HG03159 (cell line): ENCODE measurements at regions not wholly inside any gene's neighbourhood (a gene's known extent, or its start where the extent isn't known, plus 50 kb on each side); places are given as distances from the start of the nearest gene placed in this dataset.
"Not testable (repeated sequence)": the region's sequence is repeated elsewhere in the genome, so short reads cannot be mapped to it uniquely, and the experiment has no call there.

ENCODE experiments used
- ATAC-seq: cut with Tn5 transposase; IDR thresholded peaks from one replicate; pipeline ENCODE4 v1.9.1; 2021; ENCODE audit warnings: mild to moderate bottlenecking, moderate library complexity; ENCODE audit not compliant: unreplicated experiment

- ATAC-seq: no peak
These were observed 79.8 kb upstream of the FLT1 start for GRCh38 chr13:28574617-28575142.

GRCh38 chr13:28573595-28574373 is 78.9 kb upstream of the FLT1 start:
- no peak for ATAC-seq

DNA sequence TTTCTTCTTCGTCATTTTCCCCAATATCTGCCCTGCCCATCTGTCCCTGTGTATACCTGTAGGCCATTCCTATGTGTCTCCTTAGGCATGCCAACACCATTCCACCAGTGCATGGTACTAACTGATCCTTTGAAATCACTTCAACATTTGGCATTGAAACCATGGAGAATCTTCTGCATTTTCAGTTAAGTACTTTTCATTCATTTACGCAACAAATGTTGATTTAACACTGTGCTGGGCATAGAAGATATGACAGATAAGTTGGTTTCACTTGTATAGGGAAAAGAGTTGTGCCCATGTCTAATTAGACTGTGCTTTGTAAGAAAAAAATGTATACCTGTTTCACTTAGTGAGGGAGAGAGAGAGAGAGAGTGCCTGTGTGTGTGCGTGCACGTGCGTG is 77.9 kb upstream of the FLT1 start:
- no peak for ATAC-seq

GRCh38 chr13:28570356-28570755 is 75.4 kb upstream of the FLT1 start:
- not testable (repeated sequence) for ATAC-seq

DNA sequence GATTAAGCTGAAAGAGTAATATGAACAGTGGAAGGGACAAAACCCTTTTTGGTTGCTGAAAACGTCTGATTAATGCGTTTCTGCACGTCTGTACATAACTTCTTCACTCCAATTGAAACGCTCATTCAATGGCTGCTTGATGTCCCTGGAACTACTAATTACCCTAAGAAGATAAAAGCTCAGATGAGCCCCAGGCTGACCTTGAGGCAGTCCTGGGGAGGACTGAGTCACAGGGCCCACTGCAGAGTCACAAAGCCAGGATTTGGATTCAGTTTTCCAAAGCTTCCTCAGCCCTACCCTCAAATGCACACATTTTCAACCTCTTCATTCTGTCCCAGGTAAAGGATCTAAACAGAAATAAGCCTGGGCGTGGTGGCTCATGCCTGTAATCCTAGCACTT is 75.0 kb upstream of the FLT1 start:
- ATAC-seq: no peak

DNA sequence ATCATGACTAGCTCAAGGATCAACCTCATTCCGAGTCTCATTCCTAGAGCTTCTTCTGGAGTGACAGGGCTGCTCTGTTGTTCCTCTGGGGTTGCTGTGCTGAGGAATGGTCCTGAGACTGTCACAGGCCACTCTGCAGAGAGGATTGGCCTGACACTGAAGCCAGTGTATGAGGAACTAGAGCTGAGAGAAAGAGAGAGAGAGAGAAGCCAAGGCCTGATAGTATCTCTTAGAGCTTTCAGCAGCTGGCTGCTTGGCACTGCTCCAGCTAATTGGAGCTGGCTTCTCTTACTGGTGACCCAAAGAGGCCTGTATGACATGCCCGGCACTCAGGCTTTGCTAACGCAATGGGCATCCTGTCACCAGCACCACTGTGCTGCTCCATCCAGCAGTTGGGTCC is 73.4 kb upstream of the FLT1 start:
- peak; percentile 77 for ATAC-seq

GRCh38 chr13:28566891-28567290 is 72.0 kb upstream of the FLT1 start:
- ATAC-seq: no peak

GRCh38 chr13:28566283-28566682 is 71.4 kb upstream of the FLT1 start:
- ATAC-seq: no peak

- no peak for ATAC-seq
These were observed 69.1 kb upstream of the FLT1 start for GRCh38 chr13:28564030-28564429.

- no peak for ATAC-seq
These were observed 68.7 kb upstream of the FLT1 start for GRCh38 chr13:28563609-28564008.

DNA sequence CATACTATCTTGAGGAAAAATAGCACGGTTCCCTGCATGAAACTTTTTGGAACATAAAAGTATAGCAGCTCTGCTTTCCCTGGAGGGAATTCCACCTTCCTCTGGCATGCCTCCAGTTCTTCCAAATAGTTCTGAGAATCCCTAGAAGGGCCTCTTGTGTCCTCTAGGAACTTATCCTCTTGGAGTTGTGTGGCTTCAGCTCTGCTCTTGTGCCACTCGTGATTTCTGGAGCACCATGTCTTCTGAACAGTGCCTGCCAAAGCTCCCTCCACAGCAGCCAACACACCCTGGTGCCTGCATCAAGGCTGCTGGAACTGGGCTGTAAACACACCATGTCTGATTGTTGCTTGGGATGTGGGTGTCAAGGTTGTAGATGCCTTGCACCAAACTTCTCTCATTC is 65.7 kb upstream of the FLT1 start:
- ATAC-seq: no peak

DNA sequence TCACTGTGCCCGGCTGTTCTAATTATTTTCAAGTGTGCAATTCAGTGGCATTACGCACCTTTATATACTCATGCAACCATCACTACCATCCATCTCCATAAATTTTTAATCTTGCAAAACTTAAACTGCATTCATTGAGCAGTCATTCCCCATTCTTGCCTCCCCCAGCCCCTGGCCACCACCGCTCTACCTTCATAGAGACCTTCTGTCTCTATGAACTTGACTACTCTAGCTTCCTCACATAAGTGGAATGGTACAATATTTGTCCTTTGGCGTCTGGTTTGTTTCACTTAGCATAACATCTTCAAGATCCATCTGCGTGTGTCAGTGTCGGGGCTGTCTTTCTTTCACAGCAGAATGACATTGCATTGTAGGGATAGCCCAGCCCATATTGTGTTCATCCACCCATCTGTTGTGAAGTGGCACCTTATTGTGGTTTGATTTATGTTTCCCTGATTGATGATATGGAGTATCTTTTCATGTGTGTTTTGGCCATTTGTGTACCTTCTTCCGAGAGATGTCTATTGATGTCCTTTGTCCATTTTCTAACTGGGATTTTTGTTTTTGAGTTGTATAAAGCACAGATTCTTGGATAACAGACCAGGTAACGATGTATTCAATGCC is 64.8 kb upstream of the FLT1 start:
- ATAC-seq: no peak

DNA sequence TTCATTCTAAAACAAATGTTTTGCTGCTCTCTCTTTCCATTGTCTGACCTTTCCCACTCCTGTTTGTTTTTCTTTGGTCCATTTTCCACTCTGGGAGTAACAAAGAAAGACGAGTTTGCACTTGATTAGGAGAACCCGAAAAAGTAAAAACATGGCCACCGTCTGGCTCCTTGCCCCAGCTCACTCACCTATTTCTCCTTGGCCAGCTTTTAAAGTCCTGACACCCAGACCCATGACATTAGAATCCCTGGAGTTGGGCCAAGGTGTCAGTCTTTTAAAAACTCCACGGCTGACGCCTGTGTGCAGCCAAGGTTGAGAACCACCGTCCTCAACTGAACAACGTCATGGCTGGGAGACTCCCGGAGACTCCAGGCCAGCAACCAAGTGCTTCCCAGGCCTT is 63.6 kb upstream of the FLT1 start:
- no peak for ATAC-seq

- no peak for ATAC-seq
These were observed 63.0 kb upstream of the FLT1 start for GRCh38 chr13:28557725-28558520.

- ATAC-seq: no peak
These were observed 60.2 kb upstream of the FLT1 start for GRCh38 chr13:28555096-28555495.

- no peak for ATAC-seq
These were observed 59.0 kb upstream of the FLT1 start for GRCh38 chr13:28553971-28554370.

- ATAC-seq: no peak
These were observed 57.4 kb upstream of the FLT1 start for GRCh38 chr13:28552288-28552687.

GRCh38 chr13:28551498-28551895 is 56.6 kb upstream of the FLT1 start:
- no peak for ATAC-seq

DNA sequence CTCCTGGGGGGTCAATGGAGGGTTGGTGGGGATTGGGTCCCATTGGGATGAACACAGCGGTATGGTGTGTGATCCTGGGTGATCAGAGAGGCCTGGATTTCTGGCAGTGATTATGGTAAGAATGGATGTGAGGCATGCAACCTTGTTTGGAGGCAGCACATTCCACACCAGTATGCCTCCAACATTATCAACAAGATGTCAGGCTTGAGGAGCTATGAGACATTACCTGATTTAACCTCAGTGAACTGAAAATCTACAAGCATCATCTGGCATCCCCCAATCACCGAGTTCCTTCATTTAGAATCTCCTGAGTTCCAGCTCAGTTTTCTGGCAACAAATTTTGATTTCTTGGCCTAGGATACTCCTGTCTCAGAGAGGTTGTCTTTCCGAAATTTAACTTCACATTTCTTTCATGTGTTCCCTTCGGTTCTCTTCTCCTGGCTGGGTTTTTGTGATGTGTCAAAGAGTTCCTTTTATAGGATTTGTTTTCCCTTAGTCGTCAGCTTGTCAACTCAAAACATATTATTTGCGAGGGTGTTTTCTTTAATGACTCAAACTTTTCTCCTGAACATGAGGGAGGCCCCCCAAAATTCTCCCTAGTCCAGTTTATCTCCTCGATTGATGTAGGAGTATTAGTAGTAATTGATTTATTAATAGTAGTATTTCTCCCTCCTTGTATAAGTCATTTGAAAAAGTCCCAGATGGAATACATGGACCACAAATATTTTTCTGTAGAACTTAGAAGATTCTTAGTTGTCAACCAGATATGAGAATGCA is 56.0 kb upstream of the FLT1 start:
- ATAC-seq: no peak

DNA sequence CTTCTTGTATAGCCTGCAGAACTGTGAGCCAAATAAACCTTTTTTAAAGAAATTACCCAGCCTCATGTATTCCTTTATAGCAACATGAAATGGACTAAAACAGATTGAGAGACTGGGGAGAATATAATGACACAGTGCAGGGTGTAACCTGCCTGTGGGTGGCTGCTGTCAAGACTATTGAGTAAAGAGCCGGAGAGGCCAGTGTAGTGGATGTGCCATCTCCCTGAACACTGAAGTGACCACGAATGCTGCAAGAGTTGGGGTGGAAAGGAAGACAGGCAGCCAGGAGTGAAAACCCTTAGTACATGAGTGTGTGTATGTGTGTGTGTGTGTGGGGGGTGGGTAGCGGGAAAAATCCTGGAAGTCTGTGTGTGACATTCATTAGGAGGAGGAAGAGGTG is 55.2 kb upstream of the FLT1 start:
- no peak for ATAC-seq

DNA sequence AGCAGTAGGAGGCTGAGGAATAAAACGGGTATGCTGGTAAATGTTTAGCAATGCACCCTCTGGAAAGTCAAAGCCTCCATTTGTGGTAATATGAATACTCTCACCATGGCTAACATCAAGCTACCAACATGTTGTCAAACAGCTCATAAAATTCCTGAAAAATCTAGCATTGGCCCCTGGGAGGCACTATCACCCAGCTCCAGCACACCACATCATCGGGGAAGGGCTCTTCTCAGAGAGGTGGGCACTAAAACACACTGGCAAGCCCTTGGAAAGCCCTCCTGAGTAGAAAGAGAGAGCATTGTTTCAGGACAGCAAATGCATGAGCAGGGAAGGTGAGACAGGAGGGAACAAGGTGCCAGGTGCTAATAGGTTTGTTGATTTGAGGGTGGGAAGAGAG is 53.9 kb upstream of the FLT1 start:
- no peak for ATAC-seq
